GM19452 (cell line): ENCODE measurements at regions not wholly inside any gene's neighbourhood (a gene's known extent, or its start where the extent isn't known, plus 50 kb on each side); places are given as distances from the start of the nearest gene placed in this dataset.

Experiments used
- ATAC-seq: cut with Tn5 transposase; IDR thresholded peaks from one replicate; pipeline ENCODE4 v1.9.1; 2021; ENCODE audit not compliant: unreplicated experiment

- no peak for ATAC-seq
These were observed 92.1 kb upstream of the DAP start for GRCh38 chr5:10853154-10853553.

- no peak for ATAC-seq
These were observed 88.2 kb upstream of the DAP start for GRCh38 chr5:10849278-10849677.

DNA sequence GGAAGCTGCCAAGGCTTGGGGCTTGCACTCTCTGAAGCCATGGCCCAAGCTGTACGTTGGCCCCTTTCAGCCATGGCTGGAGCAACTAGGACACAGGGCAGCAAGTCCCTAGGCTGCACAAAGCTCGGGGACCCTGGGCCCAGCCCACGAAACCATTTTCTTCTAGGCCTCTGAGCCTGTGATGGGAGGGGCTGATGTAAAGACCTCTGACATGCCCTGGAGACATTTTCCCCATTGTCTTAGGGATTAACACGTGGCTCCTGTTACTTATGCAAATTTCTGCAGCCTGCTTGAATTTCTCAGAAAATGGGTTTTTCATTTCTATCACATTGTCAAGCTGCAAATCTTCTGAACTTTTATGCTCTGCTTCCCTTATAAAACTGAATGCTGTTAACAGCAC lies 83.0 kb upstream of the DAP start:
- ATAC-seq = no peak

DNA sequence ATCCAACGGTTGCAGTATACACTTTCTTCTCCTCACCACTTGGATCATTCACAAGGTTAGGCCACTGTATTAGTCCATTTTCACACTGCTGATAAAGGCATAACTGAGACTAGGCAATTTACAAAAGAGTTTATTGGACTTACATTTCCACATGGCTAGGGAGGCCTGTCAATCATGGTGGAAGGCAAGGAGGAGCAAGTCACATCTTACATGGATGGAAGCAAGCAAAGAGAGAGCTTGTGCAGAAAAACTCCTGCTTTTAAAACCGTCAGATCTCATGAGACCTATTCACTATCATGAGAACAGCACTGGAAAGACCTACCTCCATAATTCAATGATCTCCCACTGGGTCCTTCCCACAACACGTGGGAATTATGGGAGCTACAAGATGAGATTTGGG lies 81.8 kb upstream of the DAP start:
- no peak for ATAC-seq

DNA sequence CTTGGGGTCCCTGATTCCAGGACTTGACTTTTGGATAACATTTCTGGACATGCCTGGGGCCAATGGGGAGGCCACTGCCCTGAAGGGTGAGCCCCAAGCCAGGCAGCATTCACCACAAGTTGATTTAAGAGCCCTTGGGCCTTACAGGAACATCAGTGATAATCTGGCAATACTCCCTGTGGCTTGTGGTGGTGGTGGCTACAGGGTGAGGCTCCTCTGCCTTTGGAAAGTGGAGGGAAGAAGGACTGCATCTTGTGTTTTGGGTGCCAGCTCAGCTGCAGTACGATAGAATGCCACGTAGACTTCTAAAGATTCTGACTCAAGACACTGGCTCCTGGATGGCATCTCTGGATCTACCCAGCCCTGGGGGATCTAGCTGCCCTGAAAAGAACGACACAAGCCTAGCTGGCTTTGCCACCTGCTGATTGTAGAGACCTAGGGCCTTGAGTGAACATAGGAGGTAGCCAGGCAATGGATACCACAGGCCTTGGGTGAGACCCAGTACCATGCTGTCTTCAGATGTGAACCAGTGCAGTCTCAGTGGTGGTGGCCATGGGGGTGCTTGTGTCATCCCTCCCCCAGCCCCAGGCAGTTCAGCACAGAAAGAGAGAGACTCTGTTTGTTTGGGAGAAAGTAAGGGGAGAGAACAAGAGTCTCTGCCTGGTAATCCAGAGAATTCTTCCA lies 79.0 kb upstream of the DAP start:
- no peak for ATAC-seq

DNA sequence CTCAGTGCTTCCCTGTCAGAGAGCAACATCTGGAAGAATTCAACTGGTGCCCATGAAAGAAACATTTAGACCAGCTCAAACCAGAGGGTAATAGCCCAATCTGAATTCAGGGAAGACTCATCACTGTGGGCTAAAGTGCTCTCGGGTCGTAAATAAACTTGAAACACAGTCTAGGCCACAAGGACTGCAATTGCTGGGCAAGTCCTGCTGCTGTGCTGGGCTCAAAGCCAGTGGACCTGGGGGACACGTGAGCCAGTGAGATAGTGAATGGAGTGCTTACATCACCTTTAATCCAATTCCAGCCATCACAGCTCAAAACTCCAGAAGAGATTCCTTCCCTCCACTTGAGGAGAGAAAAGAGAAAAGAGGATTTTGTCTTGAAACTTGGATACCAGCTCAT lies 78.1 kb upstream of the DAP start:
- ATAC-seq = no peak

DNA sequence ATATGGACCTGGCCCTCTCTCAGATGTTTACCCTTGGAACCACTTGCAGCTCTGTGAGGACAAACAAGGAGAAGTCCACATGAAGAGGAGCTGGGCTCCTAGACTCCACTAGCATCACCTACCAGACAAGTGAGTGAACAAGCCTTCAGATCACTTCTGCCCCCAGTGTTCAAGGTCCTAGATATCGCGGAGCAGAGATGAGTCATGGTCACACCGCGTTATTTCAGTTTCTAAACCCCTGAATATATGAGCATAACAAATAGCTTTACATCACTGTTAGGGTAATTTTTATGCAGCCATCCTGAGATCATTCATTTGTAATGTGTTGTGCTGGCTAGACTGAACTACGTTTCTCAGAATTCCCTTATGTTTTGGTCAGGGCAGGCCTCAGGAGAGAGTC lies 77.0 kb upstream of the DAP start:
- peak; percentile 69 for ATAC-seq

- no peak for ATAC-seq
These were observed 76.0 kb upstream of the DAP start for GRCh38 chr5:10836986-10837385.

GRCh38 chr5:10834695-10835094 lies 73.7 kb upstream of the DAP start:
- ATAC-seq = no peak

DNA sequence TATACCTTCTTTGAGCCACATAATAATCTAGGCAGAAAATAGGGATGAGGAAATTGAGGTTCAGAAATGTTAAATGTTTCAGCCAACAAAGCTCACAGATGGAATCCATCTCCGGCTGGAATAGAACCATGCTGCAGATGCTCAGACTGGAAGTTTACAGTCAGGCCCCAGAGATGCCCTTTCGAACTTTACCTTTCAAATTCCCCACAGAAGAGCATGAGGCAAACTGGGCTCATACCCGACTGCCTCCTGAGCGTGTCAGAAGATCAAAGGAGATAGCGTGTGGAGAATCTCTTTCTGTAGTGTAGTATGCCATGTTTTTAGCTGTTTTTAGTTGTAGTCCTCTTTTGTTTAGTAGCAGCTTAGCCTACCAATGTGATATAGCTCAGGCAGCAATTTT lies 72.0 kb upstream of the DAP start:
- no peak for ATAC-seq

GRCh38 chr5:10832421-10832820 lies 71.4 kb upstream of the DAP start:
- no peak for ATAC-seq

- no peak for ATAC-seq
These were observed 70.4 kb upstream of the DAP start for GRCh38 chr5:10831419-10831818.

GRCh38 chr5:10828241-10828640 lies 67.2 kb upstream of the DAP start:
- ATAC-seq = no peak

DNA sequence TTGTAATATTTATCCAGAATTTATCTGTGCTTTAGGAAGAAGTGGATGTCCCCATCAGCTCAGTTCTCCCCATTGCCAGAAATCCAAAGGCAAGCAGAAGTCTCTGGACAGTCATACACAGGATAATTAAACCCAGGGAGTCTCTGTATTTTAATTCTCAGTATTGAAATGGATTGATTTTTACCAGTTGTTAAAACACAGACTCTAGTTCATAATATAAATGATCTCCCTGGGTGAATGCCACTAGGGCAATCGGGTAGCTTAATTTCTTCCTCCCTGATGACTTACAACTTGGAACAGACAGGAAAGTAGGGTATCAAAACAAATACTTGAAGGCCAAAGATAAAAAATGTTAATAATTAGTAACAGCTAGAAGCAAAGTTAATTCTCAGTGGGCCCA lies 66.5 kb upstream of the DAP start:
- ATAC-seq = no peak

DNA sequence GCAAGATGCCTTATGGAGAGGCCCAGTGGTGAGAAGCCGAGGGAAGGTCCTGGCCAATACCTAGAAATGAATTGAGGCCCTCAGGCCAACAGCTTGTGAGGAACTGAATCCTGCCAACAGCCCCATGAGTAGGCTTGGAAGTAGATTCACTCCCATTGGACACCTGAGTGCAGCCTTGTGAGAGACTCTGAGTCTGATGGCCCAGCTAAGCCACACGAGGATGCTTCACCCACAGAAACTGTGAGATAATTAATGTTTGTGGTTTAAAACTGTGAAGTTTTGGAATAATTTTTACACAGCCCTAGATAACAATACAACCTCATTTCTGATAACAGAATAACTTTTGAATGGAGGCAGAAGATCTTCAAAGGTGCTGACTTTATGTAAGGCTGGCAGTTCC lies 65.9 kb upstream of the DAP start:
- ATAC-seq = no peak

DNA sequence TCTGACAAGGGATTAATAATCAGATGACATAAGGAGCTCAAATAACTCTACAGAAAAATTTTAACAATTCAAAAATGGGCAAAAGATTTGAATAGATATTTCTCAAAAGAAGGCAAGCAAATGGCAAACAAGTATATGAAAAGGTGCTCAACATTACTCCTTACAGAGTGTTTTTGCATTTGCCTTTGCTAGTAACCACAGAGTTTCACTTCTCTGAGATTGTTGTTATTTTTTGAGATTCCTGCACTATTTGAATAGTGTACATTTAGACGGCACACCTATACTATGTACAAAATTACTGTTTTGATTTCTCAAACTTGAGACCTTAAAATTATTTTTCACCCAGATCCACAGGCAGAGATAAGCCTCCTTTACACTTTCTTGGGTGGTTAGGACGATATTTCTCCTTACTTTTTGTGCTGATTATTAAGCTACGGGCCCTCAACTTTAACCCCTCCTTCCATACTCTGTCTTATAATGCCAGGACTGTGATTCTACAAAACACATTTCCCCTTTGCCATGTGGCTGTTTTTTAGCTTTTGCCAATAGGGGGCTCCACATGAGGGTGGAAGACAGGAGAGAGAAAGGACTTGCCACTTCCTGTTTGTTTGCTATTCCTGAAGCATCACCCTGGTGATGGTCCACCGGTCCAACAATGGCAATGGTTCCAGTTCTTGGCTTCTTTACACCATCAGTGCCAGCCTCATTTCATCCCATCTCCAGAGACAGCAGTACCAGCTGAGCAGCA lies 65.0 kb upstream of the DAP start:
- ATAC-seq = peak; percentile 70

GRCh38 chr5:10812218-10812617 lies 51.2 kb upstream of the DAP start:
- no peak for ATAC-seq
